Lower leg skin (tissue), 4 donors: ENCODE measurements at regions not wholly inside any gene's neighbourhood (a gene's known extent, or its start where the extent isn't known, plus 50 kb on each side); places are given as distances from the start of the nearest gene placed in this dataset.

Experiments
- DNase-seq, 2 donors: peaks; one replicate each; pipeline ENCODE4 v3.0.0-alpha.2; 2019; ENCODE audit warnings: low spot score in 2 of 2
- H3K4me3 ChIP-seq: fragments of 200-600 bp; sonication (generic); 2 replicates; pipeline ENCODE4 v1.5.1; 2017; ENCODE audit warnings: mild to moderate bottlenecking, low read depth; ENCODE audit not compliant: poor library complexity, severe bottlenecking
- CTCF ChIP-seq, 3 donors: fragments of 450-650 bp; IDR thresholded peaks; one replicate each; pipeline ENCODE4 v1.5.1; 2016; ENCODE audit warnings: antibody characterized with exemption in 3 of 3, mild to moderate bottlenecking in 3 of 3, moderate library complexity in 2 of 3
- POLR2A ChIP-seq, 2 donors: fragments of 450-650 bp; IDR thresholded peaks; one replicate each; pipeline ENCODE4 v1.6.1; 2016 to 2017; ENCODE audit warnings: antibody characterized with exemption in 2 of 2, mild to moderate bottlenecking in 1 of 2, moderate library complexity in 1 of 2
- WGBS, 2 donors: methylation state at CpG; one replicate each; pipeline ENCODE4 v1.1.5; 2018; 5-methylcytosine and 5-hydroxymethylcytosine counted together
- intact Hi-C: fragments of 100-400 bp; cut with DNase I; formaldehyde crosslinking; loops from one replicate; pipeline ENCODE4 v1.15.0; 2023; ENCODE audit warnings: low total_unique reads

- no peak for DNase-seq
- WGBS, 2 donors, result 75 to 78% methylated on average over 2 of the region's 2 CpGs
- no peak overlapping the region for H3K4me3 ChIP-seq
- TF ChIP-seq CTCF (IDR thresholded peaks at IDR 0.05) (no peak), POLR2A (IDR thresholded peaks at IDR 0.05) (no peak)
- intact Hi-C loops, result no loop called here
Measured at GRCh38 chr10:18735711-18736110, 76.5 kb downstream of the ARL5B start.

GRCh38 chr10:18737236-18737635 lies 78.0 kb downstream of the ARL5B start:
- intact Hi-C loops, result no loop called here
- no peak overlapping the region for H3K4me3 ChIP-seq
- no peak for DNase-seq
- WGBS, 2 donors, result 55 to 71% methylated on average over 2 of the region's 2 CpGs
- TF ChIP-seq CTCF (IDR thresholded peaks at IDR 0.05) (no peak), POLR2A (IDR thresholded peaks at IDR 0.05) (no peak)

- 59 to 76% methylated on average over 8 of the region's 8 CpGs for WGBS, 2 donors
- no peak overlapping the region for H3K4me3 ChIP-seq
- intact Hi-C loops, result no loop called here
- TF ChIP-seq POLR2A (IDR thresholded peaks at IDR 0.05), result no peak
- no peak for TF ChIP-seq CTCF (IDR thresholded peaks at IDR 0.05)
- DNase-seq, result no peak
Measured at GRCh38 chr10:18737841-18738240, 78.6 kb downstream of the ARL5B start.

- no peak for DNase-seq
- intact Hi-C loops, result no loop called here
- TF ChIP-seq CTCF (IDR thresholded peaks at IDR 0.05), result no peak
- TF ChIP-seq POLR2A (IDR thresholded peaks at IDR 0.05), result no peak
- no peak overlapping the region for H3K4me3 ChIP-seq
- 48 to 56% methylated on average over 3 of the region's 3 CpGs for WGBS, 2 donors
Measured at GRCh38 chr10:18738835-18739234, 79.6 kb downstream of the ARL5B start.

- DNase-seq, result no peak
- no peak for TF ChIP-seq POLR2A (IDR thresholded peaks at IDR 0.05)
- no peak for TF ChIP-seq CTCF (IDR thresholded peaks at IDR 0.05)
- H3K4me3 ChIP-seq, result no peak overlapping the region
- intact Hi-C loops, result no loop called here
Measured at GRCh38 chr10:18743926-18744325, 84.7 kb downstream of the ARL5B start.

GRCh38 chr10:18753312-18753895 lies 94.2 kb downstream of the ARL5B start:
- WGBS, 2 donors, result 78 to 81% methylated on average over 11 of the region's 11 CpGs
- no peak overlapping the region for H3K4me3 ChIP-seq
- DNase-seq, result no peak
- intact Hi-C loops, result no loop called here
- no peak for TF ChIP-seq POLR2A (IDR thresholded peaks at IDR 0.05)
- TF ChIP-seq CTCF (IDR thresholded peaks at IDR 0.05), result no peak
